Neural progenitor cell (in vitro differentiated cells): ENCODE measurements at regions not wholly inside any gene's neighbourhood (a gene's known extent, or its start where the extent isn't known, plus 50 kb on each side); places are given as distances from the start of the nearest gene placed in this dataset.

Source experiments
- DNase-seq: peaks from one replicate; pipeline ENCODE4 v3.0.0-alpha.2; 2016; ENCODE audit warnings: low spot score
- H2AFZ ChIP-seq: fragments of 200-600 bp; sonication (generic); replicated peaks from 2 replicates; pipeline ENCODE4 v1.6.1; 2016; ENCODE audit warnings: antibody characterized with exemption
- H3F3A ChIP-seq: fragments of 200-600 bp; sonication (generic); 2 replicates; pipeline ENCODE4 v1.6.1; 2016; ENCODE audit warnings: antibody characterized with exemption, low read depth
- H3K27ac ChIP-seq: fragments of 200-600 bp; sonication (generic); 2 replicates; pipeline ENCODE4 v1.5.1; 2016; ENCODE audit warnings: mild to moderate bottlenecking
- H3K27me3 ChIP-seq: fragments of 200-600 bp; sonication (generic); 2 replicates; pipeline ENCODE4 v1.6.1; 2016; ENCODE audit warnings: mild to moderate bottlenecking, moderate library complexity
- H3K36me3 ChIP-seq: fragments of 200-600 bp; sonication (generic); 2 replicates; pipeline ENCODE4 v1.5.1; 2016
- H3K4me1 ChIP-seq: fragments of 200-600 bp; sonication (generic); 2 replicates; pipeline ENCODE4 v1.6.1; 2016; ENCODE audit warnings: mixed run types
- H3K4me2 ChIP-seq: fragments of 200-600 bp; sonication (generic); 2 replicates; pipeline ENCODE4 v1.6.1; 2016
- H3K4me3 ChIP-seq: fragments of 200-600 bp; sonication (generic); 2 replicates; pipeline ENCODE4 v1.5.1; 2016
- H3K79me2 ChIP-seq: fragments of 200-600 bp; sonication (generic); 2 replicates; pipeline ENCODE4 v1.6.1; 2016; ENCODE audit warnings: low read depth
- H3K9ac ChIP-seq: fragments of 200-600 bp; sonication (generic); 2 replicates; pipeline ENCODE4 v1.6.1; 2016
- H3K9me3 ChIP-seq: fragments of 200-600 bp; sonication (generic); 2 replicates; pipeline ENCODE4 v1.5.1; 2016; ENCODE audit warnings: low read depth
- H4K20me1 ChIP-seq: fragments of 200-600 bp; sonication (generic); 2 replicates; pipeline ENCODE4 v1.6.1; 2016; ENCODE audit warnings: low read depth
- H3K27ac Mint-ChIP-seq: 3 replicates; pipeline ENCODE4 v1.8.0; 2021; ENCODE audit warnings: mixed read lengths
- H3K27me3 Mint-ChIP-seq: 2 replicates; pipeline ENCODE4 v1.8.0; 2022; ENCODE audit warnings: low read depth, mild to moderate bottlenecking, inconsistent platforms, moderate library complexity, mixed read lengths; ENCODE audit not compliant: insufficient read depth
- H3K36me3 Mint-ChIP-seq: 3 replicates; pipeline ENCODE4 v1.8.0; 2021; ENCODE audit warnings: mixed read lengths
- H3K4me1 Mint-ChIP-seq: 3 replicates; pipeline ENCODE4 v1.8.0; 2021; ENCODE audit warnings: mixed read lengths
- H3K4me3 Mint-ChIP-seq: 3 replicates; pipeline ENCODE4 v1.8.0; 2021; ENCODE audit warnings: mild to moderate bottlenecking, moderate library complexity, mixed read lengths
- H3K9me3 Mint-ChIP-seq: 3 replicates; pipeline ENCODE4 v1.8.0; 2020; ENCODE audit warnings: mixed read lengths
- CTCF ChIP-seq: fragments of 200-600 bp; sonication (generic); IDR thresholded peaks from 2 replicates; pipeline ENCODE4 v1.5.1; 2017; ENCODE audit warnings: antibody characterized with exemption, mild to moderate bottlenecking
- EZH2 ChIP-seq: fragments of 200-600 bp; sonication (generic); IDR thresholded peaks from 2 replicates; pipeline ENCODE4 v1.6.1; 2017; ENCODE audit warnings: antibody characterized with exemption, mild to moderate bottlenecking, moderate library complexity
- EZH2phosphoT487 ChIP-seq: fragments of 200-600 bp; sonication (generic); IDR thresholded peaks from 2 replicates; pipeline ENCODE4 v1.6.1; 2017; ENCODE audit warnings: antibody characterized with exemption

- Histone ChIP-seq H3K4me2 (no peak overlapping the region), H3K4me3 (no peak overlapping the region), H2AFZ (peak overlapping the region; percentile 98), H4K20me1 (no peaks in the 10 kb centered on the region), H3K36me3 (no peaks in the 10 kb centered on the region), H3F3A (no peaks in the 10 kb centered on the region), H3K4me1 (no peaks in the 10 kb centered on the region), H3K27ac (no peak overlapping the region), H3K27me3 (peaks cover 14% of the 10 kb centered on the region), H3K9me3 (no peaks in the 10 kb centered on the region), H3K9ac (no peak overlapping the region), H3K79me2 (no peaks in the 10 kb centered on the region)
- Mint-ChIP-seq H3K27ac (no peak overlapping the region), H3K36me3 (peaks cover 6% of the 10 kb centered on the region), H3K4me1 (no peaks in the 10 kb centered on the region), H3K4me3 (no peak overlapping the region), H3K9me3 (peaks cover 34% of the 10 kb centered on the region), H3K27me3 (peaks cover under 1% of the 10 kb centered on the region)
- DNase-seq: peak; percentile 43
- TF ChIP-seq EZH2 (no peak), CTCF (peak; percentile 60)
Measured at GRCh38 chr11:16632295-16633200, 105.9 kb upstream of the C11orf58 start.

GRCh38 chr11:16630651-16631050 lies 107.8 kb upstream of the C11orf58 start:
- H3K27ac ChIP-seq: no peak overlapping the region
- Mint-ChIP-seq H3K36me3 (peaks cover 3% of the 10 kb centered on the region), H3K27me3 (no peaks in the 10 kb centered on the region), H3K4me1 (no peaks in the 10 kb centered on the region), H3K4me3 (no peak overlapping the region), H3K27ac (no peak overlapping the region), H3K9me3 (peaks cover 22% of the 10 kb centered on the region)
- TF ChIP-seq EZH2phosphoT487: no peak
- no peak for TF ChIP-seq EZH2
- TF ChIP-seq CTCF: no peak
- no peak for DNase-seq
- H3K4me1 ChIP-seq: no peaks in the 10 kb centered on the region
- H3K4me2 ChIP-seq: no peak overlapping the region
- no peaks in the 10 kb centered on the region for H3K79me2 ChIP-seq
- H3K4me3 ChIP-seq: no peak overlapping the region
- peaks cover 14% of the 10 kb centered on the region for H3K27me3 ChIP-seq
- H3F3A ChIP-seq: no peaks in the 10 kb centered on the region
- no peaks in the 10 kb centered on the region for H3K36me3 ChIP-seq
- H2AFZ ChIP-seq: no peak overlapping the region
- no peak overlapping the region for H3K9ac ChIP-seq
- H4K20me1 ChIP-seq: no peaks in the 10 kb centered on the region
- no peaks in the 10 kb centered on the region for H3K9me3 ChIP-seq

GRCh38 chr11:16618431-16618830 lies 120.0 kb upstream of the C11orf58 start:
- Mint-ChIP-seq H3K9me3 (no peaks in the 10 kb centered on the region), H3K36me3 (no peaks in the 10 kb centered on the region), H3K4me1 (peaks cover 7% of the 10 kb centered on the region), H3K4me3 (no peak overlapping the region), H3K27me3 (peaks cover 5% of the 10 kb centered on the region), H3K27ac (no peak overlapping the region)
- no peaks in the 10 kb centered on the region for H3K9me3 ChIP-seq
- H3K4me1 ChIP-seq: peaks cover 6% of the 10 kb centered on the region
- H4K20me1 ChIP-seq: no peaks in the 10 kb centered on the region
- no peak overlapping the region for H2AFZ ChIP-seq
- H3K4me3 ChIP-seq: no peak overlapping the region
- H3K27me3 ChIP-seq: peaks cover 72% of the 10 kb centered on the region
- H3F3A ChIP-seq: peaks cover 6% of the 10 kb centered on the region
- H3K79me2 ChIP-seq: no peaks in the 10 kb centered on the region
- no peak for DNase-seq
- H3K36me3 ChIP-seq: no peaks in the 10 kb centered on the region
- no peak overlapping the region for H3K9ac ChIP-seq
- no peak for TF ChIP-seq CTCF
- TF ChIP-seq EZH2phosphoT487: no peak
- no peak for TF ChIP-seq EZH2
- no peak overlapping the region for H3K27ac ChIP-seq
- H3K4me2 ChIP-seq: no peak overlapping the region
